GM21423 (cell line): ENCODE measurements at regions not wholly inside any gene's neighbourhood (a gene's known extent, or its start where the extent isn't known, plus 50 kb on each side); places are given as distances from the start of the nearest gene placed in this dataset.
"Not testable (repeated sequence)": the region's sequence is repeated elsewhere in the genome, so short reads cannot be mapped to it uniquely, and the experiment has no call there.

Experiments
- ATAC-seq: cut with Tn5 transposase; IDR thresholded peaks from one replicate; pipeline ENCODE4 v1.9.1; 2021; ENCODE audit warnings: mild to moderate bottlenecking, moderate library complexity; ENCODE audit not compliant: unreplicated experiment

GRCh38 chr6:75031102-75031501, 174.8 kb downstream of the COL12A1 start:
- ATAC-seq, result not testable (repeated sequence)

GRCh38 chr6:75029333-75029732, 176.5 kb downstream of the COL12A1 start:
- no peak for ATAC-seq

- ATAC-seq, result no peak
These were observed 180.5 kb downstream of the COL12A1 start for GRCh38 chr6:75025371-75025770.

GRCh38 chr6:75024828-75025227, 181.0 kb downstream of the COL12A1 start:
- no peak for ATAC-seq

GRCh38 chr6:75023634-75024033, 182.2 kb downstream of the COL12A1 start:
- ATAC-seq, result no peak

- no peak for ATAC-seq
These were observed 184.9 kb downstream of the COL12A1 start for GRCh38 chr6:75020971-75021370.

- no peak for ATAC-seq
These were observed 185.5 kb downstream of the COL12A1 start for GRCh38 chr6:75020376-75020775.

GRCh38 chr6:75012018-75012417, 193.8 kb downstream of the COL12A1 start:
- no peak for ATAC-seq

- ATAC-seq, result not testable (repeated sequence)
These were observed 201.9 kb downstream of the COL12A1 start for GRCh38 chr6:75003984-75004383.

- no peak for ATAC-seq
These were observed 208.2 kb downstream of the COL12A1 start for GRCh38 chr6:74997646-74998045.

- ATAC-seq, result no peak
These were observed 212.7 kb downstream of the COL12A1 start for GRCh38 chr6:74993136-74993535.

GRCh38 chr6:74991573-74992332, 214.1 kb downstream of the COL12A1 start:
- no peak for ATAC-seq

GRCh38 chr6:74979065-74979766, 226.6 kb downstream of the COL12A1 start:
- ATAC-seq, result no peak

- no peak for ATAC-seq
These were observed 229.2 kb downstream of the COL12A1 start for GRCh38 chr6:74976701-74977100.

GRCh38 chr6:74976026-74976425, 229.8 kb downstream of the COL12A1 start:
- no peak for ATAC-seq

- ATAC-seq, result no peak
These were observed 232.3 kb downstream of the COL12A1 start for GRCh38 chr6:74973591-74973990.

- ATAC-seq, result no peak
These were observed 234.2 kb downstream of the COL12A1 start for GRCh38 chr6:74971633-74972032.

GRCh38 chr6:74969591-74970267, 236.1 kb downstream of the COL12A1 start:
- no peak for ATAC-seq

- no peak for ATAC-seq
These were observed 238.0 kb downstream of the COL12A1 start for GRCh38 chr6:74967821-74968220.

GRCh38 chr6:74966712-74967111, 239.1 kb downstream of the COL12A1 start:
- ATAC-seq, result no peak

GRCh38 chr6:74964871-74965441, 240.9 kb downstream of the COL12A1 start:
- no peak for ATAC-seq
